ENCODE measurements at regions not wholly inside any gene's neighbourhood (a gene's known extent, or its start where the extent isn't known, plus 50 kb on each side); places are given as distances from the start of the nearest gene placed in this dataset.

GRCh38 chr10:128839701-128840100 lies 627.3 kb upstream of the MGMT start:
- no peak for DNase-seq

DNA sequence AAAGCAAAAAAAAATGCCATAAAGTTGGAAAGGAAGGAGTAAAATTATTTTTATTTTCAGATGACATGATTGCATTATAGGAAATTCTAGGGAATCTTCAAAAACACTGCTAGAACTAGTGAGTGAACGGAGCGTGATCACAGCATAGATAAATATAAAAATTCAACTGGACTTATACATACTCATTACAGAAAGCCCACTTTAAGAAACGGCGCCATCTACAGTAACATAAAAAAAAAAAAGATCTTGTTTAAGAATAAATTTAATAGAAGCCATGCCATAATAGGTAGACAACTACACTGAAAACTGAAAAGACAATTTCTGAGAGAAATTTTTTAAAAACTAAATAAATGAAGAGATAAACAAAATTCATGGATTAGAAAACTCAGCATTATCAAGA lies 623.1 kb upstream of the MGMT start:
- no peak for DNase-seq

DNA sequence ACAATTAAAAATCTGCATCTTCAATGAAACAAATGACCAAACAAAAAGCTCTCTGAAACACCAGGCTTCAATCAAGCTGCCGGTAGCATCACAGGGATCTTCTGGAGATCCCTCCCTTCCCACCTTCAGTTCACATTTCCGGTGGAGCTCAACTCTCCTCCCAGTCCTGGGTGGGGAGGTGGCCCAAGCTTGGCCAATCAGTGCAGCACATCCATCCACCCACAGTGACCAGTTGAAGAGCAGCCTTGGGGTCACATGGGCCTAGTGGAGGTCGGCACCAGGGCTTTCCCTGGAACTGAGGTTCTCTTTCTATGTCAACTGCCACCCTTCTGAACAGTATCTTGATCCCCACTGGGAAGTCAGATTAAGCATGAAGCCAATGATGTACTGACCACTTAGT lies 620.1 kb upstream of the MGMT start:
- no peak for DNase-seq

DNA sequence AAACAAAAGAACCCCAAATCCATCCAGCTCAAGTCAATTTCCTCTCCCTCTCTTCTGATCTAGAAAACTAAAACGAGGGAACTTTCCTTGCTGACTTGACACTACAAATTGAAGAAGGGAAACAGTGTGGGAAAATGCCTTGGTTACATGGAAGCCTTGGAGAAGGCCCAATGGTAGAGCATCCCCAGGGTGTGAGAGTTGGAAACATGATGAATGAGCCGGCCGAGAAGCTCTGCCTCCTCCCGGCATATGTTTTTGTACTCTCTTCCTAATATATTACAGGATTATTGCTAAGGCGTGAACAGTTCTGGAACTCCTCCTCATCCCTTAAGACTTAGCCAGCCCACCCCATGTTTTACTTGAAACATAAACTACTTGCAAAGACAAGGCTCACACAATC lies 618.2 kb upstream of the MGMT start:
- DNase-seq: no peak

DNA sequence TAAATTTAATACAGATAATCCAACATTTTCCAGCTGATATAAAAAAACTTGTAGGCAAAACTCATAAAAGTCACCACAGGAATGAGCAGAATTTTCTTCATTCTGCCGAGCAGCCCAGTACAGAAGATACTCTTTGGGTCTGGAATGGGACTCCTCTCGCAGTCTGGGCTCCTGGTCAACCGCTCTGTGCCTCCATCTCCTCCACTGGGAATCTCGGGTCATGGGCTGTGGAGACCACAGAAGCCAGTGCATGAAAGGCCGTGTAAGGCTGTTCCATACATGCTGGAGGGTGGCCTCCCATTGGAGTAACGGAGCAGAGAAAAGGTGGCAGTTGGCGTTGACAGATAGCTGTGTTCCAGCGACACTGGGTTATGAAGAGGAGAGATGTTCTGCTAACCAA lies 616.4 kb upstream of the MGMT start:
- no peak for DNase-seq

DNA sequence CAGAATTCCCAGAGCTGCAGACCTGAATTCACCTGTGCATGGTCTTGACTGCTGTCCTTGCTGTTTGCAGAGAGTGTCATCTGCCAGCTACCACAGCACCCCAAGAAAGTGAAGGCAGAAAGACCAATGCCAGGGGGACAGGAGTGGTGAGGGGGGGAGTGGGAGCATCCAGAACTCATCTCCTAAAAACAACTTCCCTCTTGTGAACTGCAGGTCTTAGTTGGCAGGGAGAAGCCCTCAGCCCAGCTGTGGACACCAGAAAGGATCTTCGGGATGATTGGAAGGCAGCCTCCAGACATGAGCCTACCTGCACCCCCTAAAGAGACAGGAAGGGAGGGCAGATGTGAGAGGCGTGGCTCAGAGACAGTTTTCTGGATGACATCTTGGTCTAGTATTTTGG lies 615.8 kb upstream of the MGMT start:
- DNase-seq: no peak

DNA sequence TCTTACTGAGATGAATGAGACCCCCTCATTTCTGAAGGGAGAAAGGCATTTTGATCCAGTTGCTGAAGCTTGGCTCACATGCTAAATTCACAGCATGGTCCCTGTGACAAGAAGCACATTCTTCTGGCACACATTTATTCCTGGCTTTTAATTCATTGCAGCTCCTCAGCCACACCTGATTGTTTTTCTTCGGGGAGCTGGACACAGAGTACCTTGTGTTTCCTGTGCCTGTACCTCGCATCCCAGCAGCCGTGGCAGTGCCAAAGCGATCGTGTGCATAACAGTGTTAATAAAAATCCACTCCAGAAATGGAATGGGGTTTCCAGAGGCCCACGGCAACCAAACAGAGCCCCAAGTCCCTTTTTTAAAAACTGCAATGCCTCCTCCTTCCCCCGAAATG lies 615.3 kb upstream of the MGMT start:
- DNase-seq: no peak

- no peak for DNase-seq
These were observed 614.6 kb upstream of the MGMT start for GRCh38 chr10:128852449-128852848.

GRCh38 chr10:128852902-128853301 lies 614.1 kb upstream of the MGMT start:
- no peak for DNase-seq

- no peak for DNase-seq
These were observed 613.5 kb upstream of the MGMT start for GRCh38 chr10:128853537-128853936.

DNA sequence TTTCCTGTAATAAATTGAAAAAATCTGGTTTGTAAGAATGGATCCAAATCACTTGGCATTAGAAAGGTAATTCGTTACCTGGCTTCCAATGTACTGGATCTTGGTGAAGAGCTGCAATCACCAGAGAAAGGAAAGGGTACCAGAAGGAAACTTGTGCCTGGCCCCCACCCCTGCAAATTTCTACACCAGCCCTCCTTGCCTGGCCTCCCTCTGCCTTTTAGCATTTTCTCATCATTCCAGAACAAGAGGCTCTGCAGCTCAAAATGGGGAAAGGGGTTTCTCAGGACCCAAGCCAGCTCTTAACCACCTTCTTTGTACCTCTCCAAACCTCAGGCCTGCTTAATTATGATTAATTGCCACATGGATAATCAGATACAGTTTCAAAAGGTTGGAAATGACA lies 612.8 kb upstream of the MGMT start:
- DNase-seq: no peak

GRCh38 chr10:128854963-128855362 lies 612.1 kb upstream of the MGMT start:
- no peak for DNase-seq

DNA sequence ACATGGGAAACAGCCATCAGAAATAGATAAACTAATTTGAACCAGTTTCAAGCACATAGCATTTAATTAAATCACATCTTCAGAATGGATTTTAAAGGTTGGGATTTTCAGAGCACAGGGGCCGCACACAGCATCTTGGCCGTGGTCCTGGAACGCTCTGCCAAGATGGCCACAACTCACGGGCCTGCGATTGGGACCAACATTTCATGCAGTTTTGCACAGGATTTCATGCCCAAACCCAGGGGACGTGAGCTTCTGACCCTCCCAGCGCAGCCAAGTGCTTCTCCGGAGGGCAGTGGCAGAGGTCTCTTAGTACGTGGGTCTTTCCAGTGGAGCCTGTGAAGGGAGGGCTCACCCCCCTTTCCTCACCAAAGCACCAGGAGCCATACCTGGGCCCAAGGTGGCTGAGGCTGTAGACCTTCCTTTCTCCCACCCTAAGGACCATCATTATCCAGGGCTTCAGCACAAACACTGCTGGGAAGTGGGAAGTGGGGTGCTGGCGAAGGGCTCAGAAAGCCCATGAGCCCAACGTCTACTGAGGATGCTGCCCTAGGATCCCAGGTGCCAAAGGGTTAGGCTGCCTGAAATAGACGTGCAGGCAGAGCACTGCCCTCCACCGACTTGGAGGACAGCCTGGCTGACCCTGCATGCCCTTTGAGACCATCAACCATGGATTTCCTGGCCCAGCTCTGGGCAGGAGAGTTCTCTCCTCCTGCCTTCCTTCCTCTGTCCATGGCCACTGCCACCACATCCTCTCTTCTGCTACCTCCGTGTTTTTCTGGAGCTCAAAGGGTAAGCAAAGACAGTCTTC lies 611.2 kb upstream of the MGMT start:
- no peak for DNase-seq

DNA sequence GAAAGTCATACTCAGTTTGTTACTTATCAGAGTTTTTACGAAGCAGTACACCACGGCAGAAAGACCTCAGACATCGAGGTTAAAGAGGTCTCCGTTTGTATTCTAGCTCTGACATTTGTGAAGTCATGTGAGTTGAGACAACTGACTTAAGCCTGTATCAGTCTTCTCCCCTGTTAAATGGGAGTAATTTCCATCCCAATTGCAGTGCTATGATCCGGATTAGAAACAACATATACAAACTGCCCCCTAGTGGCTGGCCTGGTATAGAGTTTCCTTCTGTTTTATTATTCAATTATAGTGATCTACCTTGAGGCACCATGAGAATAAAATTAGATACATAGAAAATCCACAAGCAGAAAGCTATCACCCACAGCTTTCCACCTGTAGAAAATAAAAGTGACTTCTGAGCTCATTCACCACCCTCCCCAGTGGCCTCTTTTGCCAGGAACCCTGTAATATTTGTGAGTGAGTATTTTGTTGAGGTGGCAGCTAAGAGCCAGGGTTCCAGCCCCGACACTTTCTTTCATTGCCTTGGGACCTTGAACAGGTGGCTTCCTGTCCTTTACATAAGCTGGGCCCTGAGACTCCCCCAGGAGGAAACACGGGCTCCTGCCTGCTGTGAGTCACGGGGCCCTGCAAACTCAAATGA lies 607.2 kb upstream of the MGMT start:
- no peak for DNase-seq

GRCh38 chr10:128860574-128860973 lies 606.5 kb upstream of the MGMT start:
- no peak for DNase-seq

- DNase-seq: no peak
These were observed 605.8 kb upstream of the MGMT start for GRCh38 chr10:128861018-128861901.

- no peak for DNase-seq
These were observed 603.6 kb upstream of the MGMT start for GRCh38 chr10:128863411-128863810.

GRCh38 chr10:128863823-128864405 lies 603.1 kb upstream of the MGMT start:
- no peak for DNase-seq

- no peak for DNase-seq
These were observed 602.3 kb upstream of the MGMT start for GRCh38 chr10:128864554-128865295.

- DNase-seq: no peak
These were observed 601.4 kb upstream of the MGMT start for GRCh38 chr10:128865436-128866195.

DNA sequence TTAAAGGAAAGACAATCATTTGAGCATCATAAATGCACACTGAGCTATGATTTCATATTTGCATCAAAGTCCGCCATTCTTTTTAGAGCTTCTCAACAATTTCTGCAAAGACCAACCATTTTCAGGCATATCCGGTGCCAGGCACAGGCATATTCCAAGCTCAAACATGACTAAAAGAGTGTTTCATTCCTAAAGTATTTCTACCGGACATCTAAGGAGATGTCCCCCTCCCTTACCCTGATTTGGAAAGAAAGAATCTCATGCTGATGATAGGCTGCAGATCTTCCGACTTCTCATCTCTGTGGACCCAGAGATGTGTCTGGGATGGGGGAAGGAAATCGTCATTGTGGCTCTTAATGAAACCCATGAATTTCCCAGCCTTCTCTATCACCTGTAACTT lies 600.5 kb upstream of the MGMT start:
- DNase-seq: no peak

- no peak for DNase-seq
These were observed 599.8 kb upstream of the MGMT start for GRCh38 chr10:128867210-128867609.
